ENCODE measurements at regions not wholly inside any gene's neighbourhood (a gene's known extent, or its start where the extent isn't known, plus 50 kb on each side); places are given as distances from the start of the nearest gene placed in this dataset.

DNA sequence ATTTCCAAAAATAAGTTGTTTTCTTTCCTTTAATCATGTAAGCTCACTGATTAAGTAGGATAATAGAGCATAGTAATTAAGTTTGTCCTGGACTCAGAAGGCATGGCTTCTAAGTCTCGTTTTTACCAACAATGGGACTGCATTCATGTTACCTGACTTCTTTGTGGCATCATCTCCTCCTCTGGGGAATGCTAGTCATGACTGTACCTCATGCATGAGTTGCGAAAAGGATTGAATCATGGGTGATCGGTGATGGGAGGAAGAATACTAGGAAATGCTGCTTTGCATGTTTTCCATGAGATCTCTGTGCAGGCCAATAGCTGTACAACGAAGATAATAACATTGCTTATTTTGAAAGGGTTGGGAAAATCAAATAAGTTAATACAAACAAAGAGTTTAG, 981.6 kb downstream of the CNTNAP5 start:
- H3K4me1 ChIP-seq (ENCODE audit: control insufficient read depth, insufficient read depth, low read length): no peaks in the 10 kb centered on the region
- no peak overlapping the region for H3K14ac ChIP-seq (replicated peaks; ENCODE audit: low read depth, low read length)
- H3K27ac ChIP-seq (ENCODE audit: insufficient read depth, low read length): no peak overlapping the region
- H2AK5ac ChIP-seq (ENCODE audit: low read depth, low read length): no peak overlapping the region
- ChIA-PET POLR2A (ENCODE audit: unreplicated experiment) (no interaction called here), CTCF (no interaction called here)
- H3K23ac ChIP-seq (ENCODE audit: low read depth, low read length): no peak overlapping the region
- TF ChIP-seq CEBPB (IDR thresholded peaks at IDR 0.05; ENCODE audit: low read depth, low read length) (no peak), MXI1 (IDR thresholded peaks at IDR 0.05; ENCODE audit: borderline replicate concordance, low read depth, low read length) (no peak), MAZ (IDR thresholded peaks at IDR 0.05; ENCODE audit: borderline replicate concordance, low read depth, low read length) (no peak), POLR2A (IDR thresholded peaks at IDR 0.05; ENCODE audit: low read depth, low read length) (no peak), FOS (IDR thresholded peaks at IDR 0.05; ENCODE audit: low read depth, low read length) (no peak), CHD1 (IDR thresholded peaks at IDR 0.05; ENCODE audit: low read depth, low read length) (no peak), NFE2L2 (IDR thresholded peaks at IDR 0.05; ENCODE audit: low read depth, low read length) (no peak), MAFK (IDR thresholded peaks at IDR 0.05; ENCODE audit: low read depth, low read length) (no peak), RFX5 (IDR thresholded peaks at IDR 0.05; ENCODE audit: low read depth, low read length) (no peak), SMC3 (IDR thresholded peaks at IDR 0.05; ENCODE audit: low read depth, low read length) (no peak), RAD21 (IDR thresholded peaks at IDR 0.05; ENCODE audit: low read length) (no peak), RCOR1 (IDR thresholded peaks at IDR 0.05; ENCODE audit: insufficient replicate concordance, low read length) (no peak), BHLHE40 (IDR thresholded peaks at IDR 0.05; ENCODE audit: low read depth, low read length) (no peak)
- TF ChIP-seq, protein P1, sequence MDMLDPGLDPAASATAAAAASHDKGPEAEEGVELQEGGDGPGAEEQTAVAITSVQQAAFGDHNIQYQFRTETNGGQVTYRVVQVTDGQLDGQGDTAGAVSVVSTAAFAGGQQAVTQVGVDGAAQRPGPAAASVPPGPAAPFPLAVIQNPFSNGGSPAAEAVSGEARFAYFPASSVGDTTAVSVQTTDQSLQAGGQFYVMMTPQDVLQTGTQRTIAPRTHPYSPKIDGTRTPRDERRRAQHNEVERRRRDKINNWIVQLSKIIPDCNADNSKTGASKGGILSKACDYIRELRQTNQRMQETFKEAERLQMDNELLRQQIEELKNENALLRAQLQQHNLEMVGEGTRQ (IDR thresholded peaks at IDR 0.05; ENCODE audit: low read depth, low read length): no peak
- TF ChIP-seq, protein P2, sequence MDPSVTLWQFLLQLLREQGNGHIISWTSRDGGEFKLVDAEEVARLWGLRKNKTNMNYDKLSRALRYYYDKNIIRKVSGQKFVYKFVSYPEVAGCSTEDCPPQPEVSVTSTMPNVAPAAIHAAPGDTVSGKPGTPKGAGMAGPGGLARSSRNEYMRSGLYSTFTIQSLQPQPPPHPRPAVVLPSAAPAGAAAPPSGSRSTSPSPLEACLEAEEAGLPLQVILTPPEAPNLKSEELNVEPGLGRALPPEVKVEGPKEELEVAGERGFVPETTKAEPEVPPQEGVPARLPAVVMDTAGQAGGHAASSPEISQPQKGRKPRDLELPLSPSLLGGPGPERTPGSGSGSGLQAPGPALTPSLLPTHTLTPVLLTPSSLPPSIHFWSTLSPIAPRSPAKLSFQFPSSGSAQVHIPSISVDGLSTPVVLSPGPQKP (IDR thresholded peaks at IDR 0.05; ENCODE audit: borderline replicate concordance, low read depth, low read length): no peak
- TF ChIP-seq, protein P3, sequence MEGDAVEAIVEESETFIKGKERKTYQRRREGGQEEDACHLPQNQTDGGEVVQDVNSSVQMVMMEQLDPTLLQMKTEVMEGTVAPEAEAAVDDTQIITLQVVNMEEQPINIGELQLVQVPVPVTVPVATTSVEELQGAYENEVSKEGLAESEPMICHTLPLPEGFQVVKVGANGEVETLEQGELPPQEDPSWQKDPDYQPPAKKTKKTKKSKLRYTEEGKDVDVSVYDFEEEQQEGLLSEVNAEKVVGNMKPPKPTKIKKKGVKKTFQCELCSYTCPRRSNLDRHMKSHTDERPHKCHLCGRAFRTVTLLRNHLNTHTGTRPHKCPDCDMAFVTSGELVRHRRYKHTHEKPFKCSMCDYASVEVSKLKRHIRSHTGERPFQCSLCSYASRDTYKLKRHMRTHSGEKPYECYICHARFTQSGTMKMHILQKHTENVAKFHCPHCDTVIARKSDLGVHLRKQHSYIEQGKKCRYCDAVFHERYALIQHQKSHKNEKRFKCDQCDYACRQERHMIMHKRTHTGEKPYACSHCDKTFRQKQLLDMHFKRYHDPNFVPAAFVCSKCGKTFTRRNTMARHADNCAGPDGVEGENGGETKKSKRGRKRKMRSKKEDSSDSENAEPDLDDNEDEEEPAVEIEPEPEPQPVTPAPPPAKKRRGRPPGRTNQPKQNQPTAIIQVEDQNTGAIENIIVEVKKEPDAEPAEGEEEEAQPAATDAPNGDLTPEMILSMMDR (conservative IDR thresholded peaks at IDR 0.05; ENCODE audit: low read depth, low read length): no peak
- H2BK5ac ChIP-seq (ENCODE audit: low read depth, low read length, poor library complexity, severe bottlenecking): no peak overlapping the region
- no peaks in the 10 kb centered on the region for H3K9me1 ChIP-seq (ENCODE audit: insufficient read depth, low read length)
- no peaks in the 10 kb centered on the region for H3K9me3 ChIP-seq (ENCODE audit: control insufficient read depth, insufficient read depth, low read length)
- H3K4me3 ChIP-seq (ENCODE audit: insufficient read depth, low read depth, low read length): no peak overlapping the region
- dilution Hi-C loops (cut with HindIII; ENCODE audit: low sequenced_read_pairs, unreplicated experiment) (no loop called here), in situ Hi-C loops (cut with MboI; ENCODE audit: low sequenced_read_pairs) (no loop called here), intact Hi-C loops (cut with micrococcal nuclease) (no loop called here)
- no peak overlapping the region for H2BK120ac ChIP-seq (ENCODE audit: low read depth, low read length)
- H2AFZ ChIP-seq (replicated peaks; ENCODE audit: low read length, poor library complexity): no peak overlapping the region
- no peak overlapping the region for H3K56ac ChIP-seq (ENCODE audit: extremely low read depth, insufficient read depth, low read length)
- no peaks in the 10 kb centered on the region for H3K36me3 ChIP-seq (ENCODE audit: control insufficient read depth, insufficient read depth, low read length)
- no CpG with 5 or more reads among the region's 4 CpGs for WGBS, 2 experiments (ENCODE audit: extremely low coverage in 2 of 2, insufficient read length in 1 of 2)
- no peak overlapping the region for H4K91ac ChIP-seq (ENCODE audit: insufficient read depth, low read depth, low read length)
- H4K5ac ChIP-seq (ENCODE audit: low read depth, low read length): no peak overlapping the region
- H2BK20ac ChIP-seq (ENCODE audit: low read depth, low read length): no peak overlapping the region
- no peak overlapping the region for H3K9ac ChIP-seq (ENCODE audit: low read depth, low read length)
- BruUV-seq (replicated peaks): no TSS peak
- H3K27me3 ChIP-seq (ENCODE audit: control insufficient read depth, insufficient read depth, low read length): no peaks in the 10 kb centered on the region
- no peak overlapping the region for H2AK9ac ChIP-seq (replicated peaks; ENCODE audit: low read depth, low read length, poor library complexity)
- no peak overlapping the region for H3K4ac ChIP-seq (ENCODE audit: low read depth, low read length)
- no peak for ATAC-seq (ENCODE audit: low read depth)
- no peak overlapping the region for H3K18ac ChIP-seq (ENCODE audit: low read depth, low read length)
- H4K8ac ChIP-seq (ENCODE audit: low read depth in 2 of 2, low read length in 2 of 2): no peak overlapping the region
- H3K79me1 ChIP-seq (ENCODE audit: low read depth in 1 of 2, low read length in 2 of 2): no peaks in the 10 kb centered on the region
- H2BK15ac ChIP-seq (ENCODE audit: low read depth, low read length): no peak overlapping the region
- no peaks in the 10 kb centered on the region for H4K20me1 ChIP-seq (ENCODE audit: insufficient read depth, low read length)
- no peak overlapping the region for H3K4me2 ChIP-seq (ENCODE audit: low read depth, low read length)
- no peak for DNase-seq

All from IMR-90 (cell line).